Panc1 (cell line): ENCODE measurements at regions not wholly inside any gene's neighbourhood (a gene's known extent, or its start where the extent isn't known, plus 50 kb on each side); places are given as distances from the start of the nearest gene placed in this dataset.

Experiments
- TF ChIP-seq, protein P1 (sequence below): fragments of 450-650 bp; IDR thresholded peaks from 2 replicates; pipeline ENCODE4 v1.5.1; 2017; ENCODE audit warnings: mild to moderate bottlenecking
- TF ChIP-seq, protein P2 (sequence below), 2 experiments: IDR thresholded peaks; 2 replicates each; pipeline ENCODE4 v1.6.1; 2011 to 2012; ENCODE audit warnings: low read depth in 2 of 2, control low read depth in 1 of 2, low read length in 1 of 2, mild to moderate bottlenecking in 1 of 2, moderate library complexity in 1 of 2; ENCODE audit not compliant: insufficient read depth in 1 of 2

DNA sequence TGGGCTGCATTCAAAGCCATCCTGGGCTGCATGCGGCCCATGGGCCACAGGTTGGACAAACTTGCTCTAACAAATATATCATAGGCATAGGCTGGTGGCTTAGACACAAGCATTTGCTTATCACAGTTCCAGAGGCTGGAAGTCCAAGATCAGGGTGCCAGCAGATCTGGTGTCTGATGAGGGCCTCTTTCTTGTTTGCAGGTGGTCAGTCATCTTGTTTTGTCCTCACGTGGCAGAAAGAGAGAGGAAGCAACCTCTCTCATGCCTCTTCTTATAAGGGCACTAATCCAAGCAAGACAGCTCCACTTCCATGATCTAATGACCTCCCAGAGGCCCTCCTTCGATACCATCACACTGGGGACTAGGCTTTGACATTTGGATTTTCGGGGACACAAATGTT, 238.7 kb upstream of the TNRC6C start:
- TF ChIP-seq, protein P1, sequence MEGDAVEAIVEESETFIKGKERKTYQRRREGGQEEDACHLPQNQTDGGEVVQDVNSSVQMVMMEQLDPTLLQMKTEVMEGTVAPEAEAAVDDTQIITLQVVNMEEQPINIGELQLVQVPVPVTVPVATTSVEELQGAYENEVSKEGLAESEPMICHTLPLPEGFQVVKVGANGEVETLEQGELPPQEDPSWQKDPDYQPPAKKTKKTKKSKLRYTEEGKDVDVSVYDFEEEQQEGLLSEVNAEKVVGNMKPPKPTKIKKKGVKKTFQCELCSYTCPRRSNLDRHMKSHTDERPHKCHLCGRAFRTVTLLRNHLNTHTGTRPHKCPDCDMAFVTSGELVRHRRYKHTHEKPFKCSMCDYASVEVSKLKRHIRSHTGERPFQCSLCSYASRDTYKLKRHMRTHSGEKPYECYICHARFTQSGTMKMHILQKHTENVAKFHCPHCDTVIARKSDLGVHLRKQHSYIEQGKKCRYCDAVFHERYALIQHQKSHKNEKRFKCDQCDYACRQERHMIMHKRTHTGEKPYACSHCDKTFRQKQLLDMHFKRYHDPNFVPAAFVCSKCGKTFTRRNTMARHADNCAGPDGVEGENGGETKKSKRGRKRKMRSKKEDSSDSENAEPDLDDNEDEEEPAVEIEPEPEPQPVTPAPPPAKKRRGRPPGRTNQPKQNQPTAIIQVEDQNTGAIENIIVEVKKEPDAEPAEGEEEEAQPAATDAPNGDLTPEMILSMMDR = no peak
- TF ChIP-seq, protein P2, sequence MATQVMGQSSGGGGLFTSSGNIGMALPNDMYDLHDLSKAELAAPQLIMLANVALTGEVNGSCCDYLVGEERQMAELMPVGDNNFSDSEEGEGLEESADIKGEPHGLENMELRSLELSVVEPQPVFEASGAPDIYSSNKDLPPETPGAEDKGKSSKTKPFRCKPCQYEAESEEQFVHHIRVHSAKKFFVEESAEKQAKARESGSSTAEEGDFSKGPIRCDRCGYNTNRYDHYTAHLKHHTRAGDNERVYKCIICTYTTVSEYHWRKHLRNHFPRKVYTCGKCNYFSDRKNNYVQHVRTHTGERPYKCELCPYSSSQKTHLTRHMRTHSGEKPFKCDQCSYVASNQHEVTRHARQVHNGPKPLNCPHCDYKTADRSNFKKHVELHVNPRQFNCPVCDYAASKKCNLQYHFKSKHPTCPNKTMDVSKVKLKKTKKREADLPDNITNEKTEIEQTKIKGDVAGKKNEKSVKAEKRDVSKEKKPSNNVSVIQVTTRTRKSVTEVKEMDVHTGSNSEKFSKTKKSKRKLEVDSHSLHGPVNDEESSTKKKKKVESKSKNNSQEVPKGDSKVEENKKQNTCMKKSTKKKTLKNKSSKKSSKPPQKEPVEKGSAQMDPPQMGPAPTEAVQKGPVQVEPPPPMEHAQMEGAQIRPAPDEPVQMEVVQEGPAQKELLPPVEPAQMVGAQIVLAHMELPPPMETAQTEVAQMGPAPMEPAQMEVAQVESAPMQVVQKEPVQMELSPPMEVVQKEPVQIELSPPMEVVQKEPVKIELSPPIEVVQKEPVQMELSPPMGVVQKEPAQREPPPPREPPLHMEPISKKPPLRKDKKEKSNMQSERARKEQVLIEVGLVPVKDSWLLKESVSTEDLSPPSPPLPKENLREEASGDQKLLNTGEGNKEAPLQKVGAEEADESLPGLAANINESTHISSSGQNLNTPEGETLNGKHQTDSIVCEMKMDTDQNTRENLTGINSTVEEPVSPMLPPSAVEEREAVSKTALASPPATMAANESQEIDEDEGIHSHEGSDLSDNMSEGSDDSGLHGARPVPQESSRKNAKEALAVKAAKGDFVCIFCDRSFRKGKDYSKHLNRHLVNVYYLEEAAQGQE (IDR thresholded peaks at IDR 0.05; ENCODE audit: insufficient read depth in 1 of 2, low read depth in 2 of 2, low read length in 1 of 2) = no peak
